ENCODE measurements at regions not wholly inside any gene's neighbourhood (a gene's known extent, or its start where the extent isn't known, plus 50 kb on each side); places are given as distances from the start of the nearest gene placed in this dataset.

GRCh38 chr7:67589183-67589582 lies 592.5 kb downstream of the TYW1 start:
- H3K4me3 ChIP-seq (ENCODE audit: low read depth, low read length): no peak overlapping the region
- TF ChIP-seq CTCF (IDR thresholded peaks at IDR 0.05; ENCODE audit: low read depth, low read length): no peak
- no peak overlapping the region for H3K27ac ChIP-seq
- no peaks in the 10 kb centered on the region for H3K27me3 ChIP-seq (ENCODE audit: insufficient read depth, low read depth, severe bottlenecking)
- no peak for DNase-seq
- no peaks in the 10 kb centered on the region for H3K36me3 ChIP-seq
- H3K9me3 ChIP-seq (ENCODE audit: severe bottlenecking): no peaks in the 10 kb centered on the region

GRCh38 chr7:67590649-67591048 lies 594.0 kb downstream of the TYW1 start:
- Histone ChIP-seq H3K9me3 (ENCODE audit: severe bottlenecking) (no peaks in the 10 kb centered on the region), H3K4me3 (ENCODE audit: low read depth, low read length) (no peak overlapping the region), H3K36me3 (no peaks in the 10 kb centered on the region), H3K27me3 (ENCODE audit: insufficient read depth, low read depth, severe bottlenecking) (no peaks in the 10 kb centered on the region), H3K27ac (no peak overlapping the region)
- TF ChIP-seq CTCF (IDR thresholded peaks at IDR 0.05; ENCODE audit: low read depth, low read length): no peak
- DNase-seq: no peak

GRCh38 chr7:67593794-67594193 lies 597.2 kb downstream of the TYW1 start:
- H3K36me3 ChIP-seq: no peaks in the 10 kb centered on the region
- H3K27me3 ChIP-seq (ENCODE audit: insufficient read depth, low read depth, severe bottlenecking): no peaks in the 10 kb centered on the region
- no peak for DNase-seq
- no peak overlapping the region for H3K27ac ChIP-seq
- TF ChIP-seq CTCF (IDR thresholded peaks at IDR 0.05; ENCODE audit: low read depth, low read length): no peak
- no peaks in the 10 kb centered on the region for H3K9me3 ChIP-seq (ENCODE audit: severe bottlenecking)
- no peak overlapping the region for H3K4me3 ChIP-seq (ENCODE audit: low read depth, low read length)

- no peak for DNase-seq
- H3K27ac ChIP-seq: no peak overlapping the region
- no peak for TF ChIP-seq CTCF (IDR thresholded peaks at IDR 0.05; ENCODE audit: low read depth, low read length)
- H3K4me3 ChIP-seq (ENCODE audit: low read depth, low read length): no peak overlapping the region
- H3K36me3 ChIP-seq: no peaks in the 10 kb centered on the region
- no peaks in the 10 kb centered on the region for H3K9me3 ChIP-seq (ENCODE audit: severe bottlenecking)
- no peaks in the 10 kb centered on the region for H3K27me3 ChIP-seq (ENCODE audit: insufficient read depth, low read depth, severe bottlenecking)
Measured at GRCh38 chr7:67595431-67596180, 599.0 kb downstream of the TYW1 start.

DNA sequence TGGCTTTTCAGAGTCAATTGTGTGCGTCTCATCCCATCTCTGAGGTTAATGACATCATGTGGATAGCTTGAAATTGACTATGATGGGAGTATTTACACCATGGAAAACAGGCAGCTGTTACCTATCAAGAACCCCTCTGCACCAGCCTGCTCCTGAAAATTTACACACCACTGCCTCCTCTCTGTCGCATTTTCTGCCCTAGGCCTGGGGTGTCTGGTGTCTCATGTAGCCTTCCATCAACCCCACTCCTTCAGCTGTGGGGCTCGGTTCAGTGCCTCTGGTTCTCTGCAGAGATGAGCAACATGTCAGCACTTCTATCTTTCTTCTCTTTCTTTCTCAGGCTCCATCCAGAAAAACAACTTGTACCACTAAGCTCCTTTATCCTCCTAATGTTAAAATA lies 600.5 kb downstream of the TYW1 start:
- no peak overlapping the region for H3K27ac ChIP-seq
- no peak overlapping the region for H3K4me3 ChIP-seq (ENCODE audit: low read depth, low read length)
- DNase-seq: no peak
- H3K9me3 ChIP-seq (ENCODE audit: severe bottlenecking): no peaks in the 10 kb centered on the region
- H3K27me3 ChIP-seq (ENCODE audit: insufficient read depth, low read depth, severe bottlenecking): no peaks in the 10 kb centered on the region
- TF ChIP-seq CTCF (IDR thresholded peaks at IDR 0.05; ENCODE audit: low read depth, low read length): no peak
- no peaks in the 10 kb centered on the region for H3K36me3 ChIP-seq

GRCh38 chr7:67598469-67598868 lies 601.8 kb downstream of the TYW1 start:
- Histone ChIP-seq H3K9me3 (ENCODE audit: severe bottlenecking) (no peaks in the 10 kb centered on the region), H3K4me3 (ENCODE audit: low read depth, low read length) (no peak overlapping the region), H3K27ac (no peak overlapping the region), H3K27me3 (ENCODE audit: insufficient read depth, low read depth, severe bottlenecking) (no peaks in the 10 kb centered on the region), H3K36me3 (no peaks in the 10 kb centered on the region)
- DNase-seq: no peak
- no peak for TF ChIP-seq CTCF (IDR thresholded peaks at IDR 0.05; ENCODE audit: low read depth, low read length)
